GM12875 (cell line): ENCODE measurements at regions not wholly inside any gene's neighbourhood (a gene's known extent, or its start where the extent isn't known, plus 50 kb on each side); places are given as distances from the start of the nearest gene placed in this dataset.
"Not testable (repeated sequence)": the region's sequence is repeated elsewhere in the genome, so short reads cannot be mapped to it uniquely, and the experiment has no call there.

ENCODE experiments used
- H3K4me3 ChIP-seq: one replicate; pipeline ENCODE4 v1.5.1; 2011; ENCODE audit warnings: low read depth, low read length, control low read depth
- TF ChIP-seq, protein P1 (sequence below): IDR thresholded peaks from 2 replicates; pipeline ENCODE4 v1.5.1; 2011; ENCODE audit warnings: low read depth, mild to moderate bottlenecking, control low read depth, inconsistent platforms, low read length, moderate library complexity, borderline replicate concordance; ENCODE audit not compliant: insufficient read depth

DNA sequence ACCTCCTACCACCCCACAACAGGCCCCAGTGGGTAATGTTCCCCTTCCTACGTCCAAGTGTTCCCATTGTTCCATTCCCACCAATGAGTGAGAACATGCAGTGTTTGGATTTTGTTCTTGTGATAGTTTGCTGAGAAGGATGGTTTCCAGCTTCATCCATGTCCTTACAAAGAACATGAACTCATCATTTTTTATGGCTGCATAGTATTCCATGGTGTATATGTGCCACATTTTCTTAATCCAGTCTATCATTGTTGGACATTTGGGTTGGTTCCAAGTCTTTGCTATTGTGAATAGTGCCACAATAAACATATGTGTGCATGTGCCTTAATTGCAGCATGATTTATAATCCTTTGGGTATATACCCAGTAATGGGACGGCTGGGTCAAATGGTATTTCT, 81.6 kb downstream of the P2RY10 start:
- H3K4me3 ChIP-seq = not testable (repeated sequence)

DNA sequence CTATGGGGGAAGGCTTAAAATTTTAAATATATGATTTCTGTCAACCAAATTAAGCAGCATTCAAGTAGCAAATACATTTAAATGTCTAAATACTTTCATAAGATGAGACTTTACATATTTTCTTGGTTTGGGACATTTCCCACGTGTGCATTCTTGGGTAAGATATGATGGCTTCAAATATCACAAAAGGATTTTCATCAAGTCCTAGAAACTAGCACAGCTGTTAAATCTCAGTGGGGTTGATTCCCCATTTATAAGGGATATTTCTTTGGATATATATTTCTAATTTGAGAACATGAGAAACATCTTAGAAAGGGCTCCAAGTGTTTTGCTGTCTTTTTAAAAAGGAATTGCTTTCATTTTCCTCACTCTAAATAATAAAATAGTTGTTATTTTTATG, 90.2 kb downstream of the P2RY10 start:
- H3K4me3 ChIP-seq = no peak overlapping the region
- TF ChIP-seq, protein P1, sequence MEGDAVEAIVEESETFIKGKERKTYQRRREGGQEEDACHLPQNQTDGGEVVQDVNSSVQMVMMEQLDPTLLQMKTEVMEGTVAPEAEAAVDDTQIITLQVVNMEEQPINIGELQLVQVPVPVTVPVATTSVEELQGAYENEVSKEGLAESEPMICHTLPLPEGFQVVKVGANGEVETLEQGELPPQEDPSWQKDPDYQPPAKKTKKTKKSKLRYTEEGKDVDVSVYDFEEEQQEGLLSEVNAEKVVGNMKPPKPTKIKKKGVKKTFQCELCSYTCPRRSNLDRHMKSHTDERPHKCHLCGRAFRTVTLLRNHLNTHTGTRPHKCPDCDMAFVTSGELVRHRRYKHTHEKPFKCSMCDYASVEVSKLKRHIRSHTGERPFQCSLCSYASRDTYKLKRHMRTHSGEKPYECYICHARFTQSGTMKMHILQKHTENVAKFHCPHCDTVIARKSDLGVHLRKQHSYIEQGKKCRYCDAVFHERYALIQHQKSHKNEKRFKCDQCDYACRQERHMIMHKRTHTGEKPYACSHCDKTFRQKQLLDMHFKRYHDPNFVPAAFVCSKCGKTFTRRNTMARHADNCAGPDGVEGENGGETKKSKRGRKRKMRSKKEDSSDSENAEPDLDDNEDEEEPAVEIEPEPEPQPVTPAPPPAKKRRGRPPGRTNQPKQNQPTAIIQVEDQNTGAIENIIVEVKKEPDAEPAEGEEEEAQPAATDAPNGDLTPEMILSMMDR = no peak

DNA sequence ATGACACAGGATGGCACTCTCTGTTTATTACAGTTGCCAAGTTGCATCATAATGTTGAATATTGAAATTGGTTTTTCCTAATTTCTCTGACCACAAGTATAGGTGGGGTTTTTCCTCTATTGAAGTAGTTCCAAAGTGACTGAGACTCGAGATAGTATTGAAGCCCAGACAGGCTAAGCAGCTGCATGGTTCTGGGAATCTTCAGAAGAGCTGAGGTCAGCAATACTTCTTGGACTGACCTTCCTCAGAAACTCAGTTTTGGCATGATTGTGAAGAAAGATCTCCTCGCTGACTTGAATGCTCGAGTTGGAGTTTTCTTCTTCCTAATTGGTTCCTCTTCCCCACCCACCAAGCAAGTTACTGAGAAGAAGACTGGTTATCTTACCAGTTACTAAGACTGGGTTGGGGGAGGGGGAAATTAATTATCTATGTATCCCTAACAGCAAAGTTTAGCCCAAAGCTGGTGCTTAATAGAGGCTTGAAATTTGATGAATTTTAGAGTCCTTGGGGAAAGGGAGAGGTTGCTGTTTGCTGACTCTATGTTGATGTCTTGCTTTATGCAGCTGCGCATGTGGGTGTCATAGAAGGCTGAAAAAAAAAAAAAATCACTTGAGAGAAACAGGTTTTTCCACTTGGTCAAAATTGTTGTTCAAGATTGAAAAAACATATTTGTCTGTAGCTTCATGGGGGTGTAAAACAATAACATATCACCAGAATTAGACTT, 91.1 kb downstream of the P2RY10 start:
- H3K4me3 ChIP-seq = no peak overlapping the region
- TF ChIP-seq, protein P1 = no peak

DNA sequence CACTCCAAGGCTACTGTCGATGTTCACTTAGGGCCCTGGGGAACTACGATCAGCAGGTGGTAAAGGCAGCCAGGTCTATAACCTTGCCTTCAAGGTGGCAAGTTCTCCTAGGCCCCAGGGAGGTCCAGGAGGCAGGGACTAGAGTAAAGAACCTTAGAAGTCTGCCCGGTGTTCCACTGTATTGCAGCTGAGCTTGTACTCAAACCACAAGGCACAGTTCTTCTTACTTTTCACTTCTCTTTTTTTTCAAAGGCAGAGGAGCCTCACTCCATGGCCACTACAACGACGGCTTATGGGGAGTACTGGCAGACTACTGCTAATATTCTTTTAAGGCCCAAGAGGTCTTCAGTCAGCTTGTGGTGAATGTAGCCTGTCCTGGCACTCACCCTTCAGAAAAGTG, 78.8 kb upstream of the GPR174 start:
- TF ChIP-seq, protein P1 = no peak
- H3K4me3 ChIP-seq = no peak overlapping the region

DNA sequence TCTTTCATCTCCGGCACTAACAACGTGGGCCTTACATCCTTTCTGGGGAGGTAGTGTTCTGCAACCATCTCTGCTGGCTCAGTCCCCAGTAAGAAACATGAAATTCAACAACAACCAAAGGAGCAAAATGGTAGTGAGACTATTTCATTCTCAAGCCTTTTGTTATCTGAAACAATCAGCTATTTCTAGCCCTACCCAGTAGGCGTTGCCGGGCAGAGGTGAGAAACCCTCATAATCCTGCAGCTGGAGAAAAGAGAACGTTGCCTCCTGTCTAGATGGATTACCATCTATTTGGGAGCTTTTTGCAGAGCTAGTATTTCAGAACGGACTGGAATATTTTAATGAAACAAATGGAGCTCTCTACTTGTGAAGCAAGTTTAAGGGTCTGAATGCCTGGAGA, 66.4 kb upstream of the GPR174 start:
- TF ChIP-seq, protein P1 = no peak
- no peak overlapping the region for H3K4me3 ChIP-seq

GRCh38 chrX:79079477-79079876, 65.0 kb upstream of the GPR174 start:
- H3K4me3 ChIP-seq = no peak overlapping the region
- TF ChIP-seq, protein P1 = no peak

- TF ChIP-seq, protein P1 = no peak
- no peak overlapping the region for H3K4me3 ChIP-seq
These were observed 64.3 kb upstream of the GPR174 start for GRCh38 chrX:79080141-79080540.
